CD14-positive monocyte (primary cell): ENCODE measurements at regions not wholly inside any gene's neighbourhood (a gene's known extent, or its start where the extent isn't known, plus 50 kb on each side); places are given as distances from the start of the nearest gene placed in this dataset.

ENCODE experiments used
- DNase-seq, 3 donors: peaks; one replicate each; pipeline ENCODE4 v3.0.0-alpha.2; 2011 to 2022
- H2AFZ ChIP-seq: 2 replicates; pipeline ENCODE4 v1.6.0; 2012; ENCODE audit warnings: mild to moderate bottlenecking, low read depth, low read length, inconsistent platforms; ENCODE audit not compliant: insufficient read depth, poor library complexity, severe bottlenecking
- H3K27ac ChIP-seq, 2 donors: 1 replicate in 1 of 2; 2 replicates in 1 of 2; pipeline ENCODE4 v1.5.1; 2012 to 2013; ENCODE audit warnings: low read length in 2 of 2, control low read depth in 1 of 2, inconsistent platforms in 1 of 2, low read depth in 1 of 2, mild to moderate bottlenecking in 1 of 2
- H3K27me3 ChIP-seq, 2 donors: one replicate each; pipeline versions ENCODE4 v1.6.0 to v1.6.1; 2011 to 2013; ENCODE audit warnings: low read length in 2 of 2; ENCODE audit not compliant: control insufficient read depth in 2 of 2, insufficient read depth in 2 of 2
- H3K36me3 ChIP-seq, 2 donors: replicated peaks in 1 of 2; 1 replicate in 1 of 2; 2 replicates in 1 of 2; pipeline versions ENCODE4 v1.5.1 to v1.6.1; 2012 to 2013; ENCODE audit warnings: low read length in 2 of 2, control low read depth in 1 of 2, inconsistent platforms in 1 of 2, mild to moderate bottlenecking in 1 of 2; ENCODE audit not compliant: insufficient read depth in 2 of 2, control insufficient read depth in 1 of 2
- H3K4me1 ChIP-seq, 2 donors: 1 replicate in 1 of 2; 2 replicates in 1 of 2; pipeline versions ENCODE4 v1.5.1 to v1.6.1; 2012 to 2013; ENCODE audit warnings: low read length in 2 of 2, control low read depth in 1 of 2, inconsistent platforms in 1 of 2, mild to moderate bottlenecking in 1 of 2, moderate library complexity in 1 of 2; ENCODE audit not compliant: insufficient read depth in 2 of 2, control insufficient read depth in 1 of 2
- H3K4me2 ChIP-seq: replicated peaks from 2 replicates; pipeline ENCODE3; 2012; ENCODE audit warnings: low read length, moderate library complexity, mild to moderate bottlenecking; ENCODE audit not compliant: poor library complexity, severe bottlenecking; ENCODE audit errors: extremely low read depth
- H3K4me3 ChIP-seq, 3 experiments: fragments of 200-600 bp in 1 of 3; sonication (generic) in 1 of 3; replicated peaks in 1 of 3; 1 replicate in 2 of 3; 2 replicates in 1 of 3; pipeline ENCODE4 v1.5.1; 2011 to 2013; ENCODE audit warnings: low read length in 3 of 3, mild to moderate bottlenecking in 3 of 3, control low read depth in 2 of 3, low read depth in 2 of 3, inconsistent platforms in 1 of 3, moderate library complexity in 1 of 3
- H3K79me2 ChIP-seq: 2 replicates; pipeline ENCODE4 v1.6.0; 2012; ENCODE audit warnings: mild to moderate bottlenecking, control low read depth, inconsistent platforms, low read length, moderate library complexity; ENCODE audit not compliant: insufficient read depth
- H3K9ac ChIP-seq: 2 replicates; pipeline ENCODE4 v1.6.0; 2017; ENCODE audit warnings: low read length, mild to moderate bottlenecking; ENCODE audit not compliant: insufficient read depth, poor library complexity, severe bottlenecking
- H3K9me3 ChIP-seq, 2 donors: replicated peaks in 1 of 2; 1 replicate in 1 of 2; 2 replicates in 1 of 2; pipeline versions ENCODE4 v1.5.1 to v1.6.1; 2012 to 2013; ENCODE audit warnings: low read length in 2 of 2, control low read depth in 1 of 2; ENCODE audit not compliant: control insufficient read depth in 1 of 2, insufficient read depth in 1 of 2
- H4K20me1 ChIP-seq: 2 replicates; pipeline ENCODE4 v1.6.0; 2012; ENCODE audit warnings: mild to moderate bottlenecking, low read length, control low read depth, moderate library complexity; ENCODE audit not compliant: insufficient read depth
- H3K27ac Mint-ChIP-seq, 7 donors: one replicate each; pipeline ENCODE4 v1.8.0; 2020; ENCODE audit warnings: mild to moderate bottlenecking in 7 of 7, mixed read lengths in 7 of 7, moderate library complexity in 6 of 7, inconsistent platforms in 2 of 7
- H3K27me3 Mint-ChIP-seq, 3 donors: one replicate each; pipeline ENCODE4 v1.8.0; 2021 to 2022; ENCODE audit warnings: low read depth in 3 of 3, mild to moderate bottlenecking in 3 of 3, mixed read lengths in 3 of 3, moderate library complexity in 3 of 3, inconsistent platforms in 1 of 3
- H3K36me3 Mint-ChIP-seq, 2 donors: one replicate each; pipeline ENCODE4 v1.8.0; 2020; ENCODE audit warnings: mixed read lengths in 2 of 2, inconsistent platforms in 1 of 2, mild to moderate bottlenecking in 1 of 2
- H3K4me1 Mint-ChIP-seq: one replicate; pipeline ENCODE4 v1.8.0; 2020; ENCODE audit warnings: mild to moderate bottlenecking, mixed read lengths
- H3K4me3 Mint-ChIP-seq, 2 donors: one replicate each; pipeline ENCODE4 v1.8.0; 2020; ENCODE audit warnings: mild to moderate bottlenecking in 2 of 2, mixed read lengths in 2 of 2, moderate library complexity in 1 of 2
- H3K9me3 Mint-ChIP-seq, 7 donors: one replicate each; pipeline ENCODE4 v1.8.0; 2020 to 2022; ENCODE audit warnings: mixed read lengths in 7 of 7, mild to moderate bottlenecking in 6 of 7, moderate library complexity in 6 of 7, inconsistent platforms in 2 of 7
- CTCF ChIP-seq: fragments of 200-600 bp; IDR thresholded peaks from one replicate; pipeline ENCODE4 v1.8.0; 2022; ENCODE audit warnings: antibody characterized with exemption, mild to moderate bottlenecking
- WGBS: methylation state at CpG from one replicate; pipeline ENCODE4 v1.1.5; 2013; ENCODE audit warnings: missing lambda C conversion rate; ENCODE audit not compliant: insufficient coverage; 5-methylcytosine and 5-hydroxymethylcytosine counted together
- intact Hi-C, 2 donors: fragments of 100-400 bp; cut with micrococcal nuclease; formaldehyde crosslinking; loops; one replicate each; pipeline versions ENCODE4 v1.15.0 to v1.15.1; 2023

- Histone ChIP-seq H3K4me3 (no peak overlapping the region), H4K20me1 (no peaks in the 10 kb centered on the region), H3K36me3 (no peaks in the 10 kb centered on the region), H2AFZ (no peak overlapping the region), H3K4me2 (no peak overlapping the region), H3K9ac (no peak overlapping the region), H3K4me1 (no peaks in the 10 kb centered on the region), H3K79me2 (no peaks in the 10 kb centered on the region), H3K9me3 (peaks cover 18 to 25% of the 10 kb centered on the region in 2 donors), H3K27me3 (no peaks in the 10 kb centered on the region), H3K27ac (no peak overlapping the region)
- no peaks in the 10 kb centered on the region for H3K4me1 Mint-ChIP-seq
- WGBS, result 69% methylated on average over 1 of the region's 4 CpGs
- no peak overlapping the region for H3K4me3 Mint-ChIP-seq
- no peaks in the 10 kb centered on the region for H3K36me3 Mint-ChIP-seq
- TF ChIP-seq CTCF, result no peak
- H3K27ac Mint-ChIP-seq, result no peak overlapping the region
- peaks cover 0 to 3% (median 0%) of the 10 kb centered on the region in 3 donors for H3K27me3 Mint-ChIP-seq
- intact Hi-C loops, result no loop called here
- DNase-seq, result no peak
- peaks cover 3 to 29% (median 6%) of the 10 kb centered on the region in 7 donors for H3K9me3 Mint-ChIP-seq
Observed at GRCh38 chr2:4942441-4942840, 749.7 kb upstream of the SOX11 start.

GRCh38 chr2:4947911-4948310 is 744.3 kb upstream of the SOX11 start:
- H3K27me3 ChIP-seq, result no peaks in the 10 kb centered on the region
- intact Hi-C loops, result no loop called here
- H3K27ac Mint-ChIP-seq, result no peak overlapping the region
- no peak overlapping the region for H3K4me3 Mint-ChIP-seq
- WGBS, result no CpG with 5 or more reads among the region's 2 CpGs
- H3K79me2 ChIP-seq, result no peaks in the 10 kb centered on the region
- H3K27ac ChIP-seq, result no peak overlapping the region
- H2AFZ ChIP-seq, result no peak overlapping the region
- DNase-seq, result no peak
- TF ChIP-seq CTCF, result no peak
- H3K4me3 ChIP-seq, result no peak overlapping the region
- H3K36me3 Mint-ChIP-seq, result no peaks in the 10 kb centered on the region
- H3K4me2 ChIP-seq, result no peak overlapping the region
- H3K27me3 Mint-ChIP-seq, result no peaks in the 10 kb centered on the region
- H4K20me1 ChIP-seq, result no peaks in the 10 kb centered on the region
- H3K4me1 ChIP-seq, result no peaks in the 10 kb centered on the region
- peaks cover 0 to 8% (median 4%) of the 10 kb centered on the region in 7 donors for H3K9me3 Mint-ChIP-seq
- no peaks in the 10 kb centered on the region for H3K36me3 ChIP-seq
- no peaks in the 10 kb centered on the region for H3K4me1 Mint-ChIP-seq
- H3K9ac ChIP-seq, result no peak overlapping the region
- H3K9me3 ChIP-seq, result peaks cover 0 to 2% of the 10 kb centered on the region in 2 donors
